Fibroblast of villous mesenchyme (primary cell): ENCODE measurements at regions not wholly inside any gene's neighbourhood (a gene's known extent, or its start where the extent isn't known, plus 50 kb on each side); places are given as distances from the start of the nearest gene placed in this dataset.
A peak's percentile ranks its signal among the peaks of the same experiment; 100 is the strongest.

Experiments
- DNase-seq: peaks from one replicate; pipeline ENCODE4 v3.0.0-alpha.2; 2010; ENCODE audit warnings: low read depth
- H3K4me3 ChIP-seq: 2 replicates; pipeline ENCODE4 v1.5.1; 2011; ENCODE audit warnings: low read depth, mild to moderate bottlenecking, low read length
- CTCF ChIP-seq: IDR thresholded peaks from 2 replicates; pipeline ENCODE4 v1.5.1; 2012; ENCODE audit warnings: low read depth, mild to moderate bottlenecking, low read length; ENCODE audit not compliant: insufficient read depth

- DNase-seq: no peak
- TF ChIP-seq CTCF: no peak
Observed at GRCh38 chr6:166743406-166744222, 116.6 kb upstream of the RPS6KA2 start.

GRCh38 chr6:166742981-166743380, 115.9 kb upstream of the RPS6KA2 start:
- no peak for TF ChIP-seq CTCF
- H3K4me3 ChIP-seq: no peak overlapping the region

More at GRCh38 chr6:166743406-166744222, 116.6 kb upstream of the RPS6KA2 start:
- H3K4me3 ChIP-seq: no peak overlapping the region

GRCh38 chr6:166739976-166740318, 112.9 kb upstream of the RPS6KA2 start:
- DNase-seq: no peak
- no peak overlapping the region for H3K4me3 ChIP-seq
- TF ChIP-seq CTCF: no peak

More at GRCh38 chr6:166742981-166743380, 115.9 kb upstream of the RPS6KA2 start:
- no peak for DNase-seq

- no peak overlapping the region for H3K4me3 ChIP-seq
- peak; percentile 64 for DNase-seq
- no peak for TF ChIP-seq CTCF
Observed at GRCh38 chr6:166739117-166739975, 112.3 kb upstream of the RPS6KA2 start.

GRCh38 chr6:166738386-166739116, 111.5 kb upstream of the RPS6KA2 start:
- DNase-seq: peak; percentile 18
- no peak for TF ChIP-seq CTCF
- H3K4me3 ChIP-seq: no peak overlapping the region

GRCh38 chr6:166737261-166737660, 110.2 kb upstream of the RPS6KA2 start:
- H3K4me3 ChIP-seq: no peak overlapping the region
- DNase-seq: no peak
- no peak for TF ChIP-seq CTCF
